HG03571 (cell line): ENCODE measurements at regions not wholly inside any gene's neighbourhood (a gene's known extent, or its start where the extent isn't known, plus 50 kb on each side); places are given as distances from the start of the nearest gene placed in this dataset.

ENCODE experiments used
- ATAC-seq: cut with Tn5 transposase; IDR thresholded peaks from one replicate; pipeline ENCODE4 v1.9.1; 2021; ENCODE audit not compliant: unreplicated experiment

DNA sequence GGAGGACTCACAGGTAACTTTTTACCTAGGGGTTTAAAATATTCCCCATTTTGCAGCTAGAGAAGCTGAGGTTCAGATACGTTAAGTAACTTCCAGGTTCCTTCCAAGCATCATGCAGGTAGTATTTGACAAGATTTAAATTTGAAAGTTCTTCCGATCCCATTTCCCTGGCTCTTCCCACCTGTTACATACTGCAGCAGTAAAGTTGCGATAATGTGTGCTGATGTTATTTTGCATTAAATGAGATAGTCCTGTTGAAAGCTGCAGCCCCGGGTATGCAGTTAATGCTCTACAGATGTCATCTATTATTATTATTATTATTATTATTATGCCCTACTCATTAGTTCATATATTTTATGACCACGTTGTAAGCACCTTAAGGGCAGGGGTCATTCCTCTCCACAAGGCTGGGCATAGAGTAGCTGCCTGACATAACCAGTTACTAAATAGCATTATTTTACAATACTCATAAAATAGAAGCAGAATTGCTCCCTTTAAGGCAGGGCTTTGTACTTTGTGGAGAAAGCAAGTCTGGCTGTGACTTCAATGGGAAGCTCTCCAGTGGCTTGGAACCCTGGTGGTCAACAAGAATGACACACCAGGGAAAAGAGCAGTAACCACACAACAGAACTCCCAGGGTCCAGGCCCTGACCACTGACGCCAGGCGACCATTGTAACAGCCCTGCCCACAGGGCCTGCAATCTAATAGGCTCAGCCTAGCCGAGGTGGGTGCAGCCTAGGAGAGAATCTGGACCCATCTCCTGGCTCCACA is 90.8 kb upstream of the CALM2 start:
- no peak for ATAC-seq

DNA sequence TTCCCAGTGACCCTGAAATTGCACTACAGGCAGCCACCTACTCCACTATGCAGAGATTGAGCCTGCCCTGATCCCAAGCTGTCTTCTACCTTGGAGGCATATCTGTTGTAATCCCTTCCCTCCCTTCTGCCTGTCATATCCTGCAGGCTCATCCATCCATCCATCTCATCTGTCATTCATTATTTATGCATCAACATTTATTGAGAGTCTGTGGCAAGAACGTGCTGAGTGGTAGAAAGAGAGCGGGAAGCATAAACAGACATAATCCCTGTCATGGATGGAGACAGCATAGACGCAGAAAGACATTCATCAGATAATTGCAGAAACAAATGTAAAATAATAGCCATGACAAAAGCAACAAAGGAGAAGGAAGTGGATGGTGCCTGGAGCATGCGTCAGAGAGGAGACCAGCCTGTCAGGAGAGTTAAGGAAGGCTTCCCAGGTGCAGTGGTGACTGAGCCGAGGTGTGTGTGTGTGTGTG is 89.5 kb upstream of the CALM2 start:
- no peak for ATAC-seq

DNA sequence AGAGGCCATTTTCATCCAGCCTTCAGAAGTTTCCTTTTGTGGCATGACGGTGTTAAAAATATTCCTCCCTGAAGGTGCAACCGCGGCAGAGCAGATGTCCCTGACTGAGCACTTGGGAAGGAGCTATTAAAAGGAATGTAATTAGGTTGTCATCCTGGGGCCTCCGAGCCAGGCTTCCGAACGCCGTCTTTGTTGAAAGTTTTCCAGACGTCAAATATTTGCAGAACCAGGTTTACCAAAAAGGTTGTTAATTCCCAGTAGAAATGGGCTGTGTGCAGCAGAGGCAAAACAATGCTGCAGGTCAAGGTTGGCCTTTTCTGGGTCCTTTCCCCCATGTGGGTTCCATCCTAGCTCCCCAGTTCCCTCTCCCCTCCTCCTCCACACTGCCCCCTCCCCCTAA is 88.8 kb upstream of the CALM2 start:
- no peak for ATAC-seq

- ATAC-seq: no peak
These were observed 88.4 kb upstream of the CALM2 start for GRCh38 chr2:47264686-47265085.

DNA sequence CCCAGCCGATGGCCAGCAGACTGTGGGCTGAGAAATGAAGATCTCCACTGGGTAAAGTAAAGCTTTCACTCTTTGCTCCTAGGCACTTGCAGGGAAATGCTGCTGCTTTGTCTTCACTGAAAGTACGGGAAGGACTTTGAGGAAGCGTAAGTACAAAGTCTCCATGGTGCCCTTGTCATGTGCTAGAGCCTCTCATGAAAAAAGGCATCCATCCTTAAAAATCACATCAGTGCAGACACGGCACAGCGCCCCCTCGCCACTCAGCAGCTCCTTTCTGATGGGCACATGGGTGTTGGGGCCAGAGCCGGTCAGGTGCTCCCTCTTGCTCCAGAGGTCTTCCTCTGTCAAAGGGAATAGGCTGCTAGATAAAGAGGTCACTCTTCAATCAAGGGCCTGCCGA is 87.8 kb upstream of the CALM2 start:
- no peak for ATAC-seq

DNA sequence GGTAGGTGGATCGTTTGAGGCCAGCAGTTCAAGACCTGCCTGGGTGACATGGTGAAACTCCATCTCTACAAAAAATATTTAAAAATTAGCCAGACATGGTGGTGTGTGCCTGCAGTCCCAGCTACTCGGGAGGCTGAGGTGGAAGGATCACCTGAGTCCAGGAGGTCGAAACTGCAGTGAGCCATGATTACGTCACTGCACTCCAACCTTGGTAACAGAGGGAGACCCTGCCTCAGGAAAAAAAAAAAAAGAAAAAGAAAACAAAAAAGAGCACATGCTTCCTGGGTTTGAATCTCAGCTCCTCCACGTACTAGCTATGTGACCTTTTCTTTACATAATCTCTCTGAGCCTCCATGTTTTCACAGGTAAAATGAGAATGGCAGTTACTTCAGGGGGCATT is 86.3 kb upstream of the CALM2 start:
- ATAC-seq: no peak

DNA sequence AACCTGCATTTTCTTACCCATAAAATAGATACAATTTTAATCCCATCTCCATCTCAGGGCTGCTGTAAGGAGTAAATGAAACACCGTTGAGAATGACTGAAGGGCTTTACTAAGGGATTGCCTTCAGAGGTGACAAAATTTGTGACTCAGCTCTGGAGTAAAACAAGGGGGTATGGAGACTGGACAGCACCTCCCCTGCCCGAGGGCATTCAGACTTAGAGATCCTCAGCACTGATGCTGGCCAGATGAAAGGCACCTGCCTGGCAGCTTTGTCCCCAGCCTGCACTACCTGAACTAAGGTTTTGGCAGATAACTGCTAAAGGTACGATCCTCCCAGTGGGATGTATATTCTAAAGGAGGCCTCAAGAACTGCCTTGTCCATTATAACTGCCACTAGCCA is 84.7 kb upstream of the CALM2 start:
- no peak for ATAC-seq

DNA sequence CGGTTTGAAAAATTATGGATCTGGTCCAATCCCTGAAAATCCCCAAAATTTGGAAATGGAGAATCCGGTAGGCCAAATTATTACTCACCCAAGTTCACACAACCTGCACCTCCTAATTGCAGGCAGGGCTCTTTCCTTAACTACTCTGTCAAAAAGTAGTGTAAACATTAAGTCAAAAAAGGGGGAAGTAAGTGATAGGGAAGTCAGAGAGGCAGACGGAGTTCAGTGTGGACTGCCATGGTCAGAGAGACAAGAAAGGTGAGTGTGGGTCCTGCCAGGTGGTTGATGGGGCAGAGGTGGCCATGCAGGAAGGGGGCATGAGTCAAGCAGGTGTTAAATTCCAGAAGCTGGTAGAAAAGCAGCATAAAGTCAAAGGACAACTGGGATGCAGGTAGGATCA is 83.5 kb upstream of the CALM2 start:
- no peak for ATAC-seq

DNA sequence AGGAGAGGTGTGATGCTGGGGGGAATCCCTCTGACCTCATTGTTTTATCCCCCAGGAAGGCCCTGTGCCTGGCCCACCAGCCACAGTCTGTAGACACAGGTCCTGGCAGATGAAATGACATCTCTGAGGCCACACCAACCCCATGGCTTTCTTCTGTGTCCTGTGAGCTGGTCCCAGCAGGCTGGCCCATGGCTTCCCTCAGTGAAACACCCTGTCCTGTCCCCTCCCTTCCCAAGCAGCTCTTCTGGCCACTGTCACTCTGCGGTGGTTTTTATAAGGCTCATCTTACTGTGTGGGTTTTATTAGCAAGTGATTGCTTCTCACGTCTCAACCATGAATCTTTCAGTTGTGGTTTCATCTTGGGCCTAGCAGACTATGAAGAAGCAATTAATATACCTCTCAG is 81.6 kb upstream of the CALM2 start:
- ATAC-seq: no peak

DNA sequence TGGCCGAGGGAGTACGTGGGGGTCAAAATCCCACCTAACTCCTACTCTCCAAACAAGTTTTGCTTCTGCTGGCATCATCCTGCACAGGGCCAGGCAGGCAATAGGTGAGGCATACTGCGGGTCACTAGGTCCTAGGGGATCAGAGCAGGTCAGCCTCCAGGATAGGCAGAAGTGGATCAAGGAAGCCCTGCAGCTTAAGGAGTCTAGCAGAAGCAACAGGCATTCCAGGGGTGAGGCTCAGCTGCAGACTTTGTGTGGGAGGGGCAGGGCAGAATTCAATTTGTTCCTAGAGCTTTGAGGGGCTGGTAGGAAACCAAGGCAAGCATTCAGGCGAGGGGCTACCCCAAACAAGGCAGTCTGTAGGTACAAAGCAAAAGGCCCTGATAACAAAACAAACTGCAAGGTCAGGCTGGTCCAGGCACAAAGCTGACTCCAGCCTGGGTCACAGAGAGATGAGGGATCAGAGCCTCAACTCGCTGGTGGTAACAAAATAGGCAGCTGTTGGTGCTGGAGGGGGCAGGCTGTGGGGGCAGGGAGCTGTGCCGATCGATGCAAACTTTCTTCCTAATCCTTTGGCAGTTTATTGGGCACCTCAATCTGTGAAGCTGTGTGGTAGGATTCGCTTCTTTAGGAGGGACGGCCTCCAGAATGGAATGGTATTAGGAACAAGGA is 80.2 kb upstream of the CALM2 start:
- ATAC-seq: no peak

GRCh38 chr2:47255794-47256193 is 79.5 kb upstream of the CALM2 start:
- ATAC-seq: no peak

GRCh38 chr2:47254464-47254863 is 78.2 kb upstream of the CALM2 start:
- no peak for ATAC-seq

- no peak for ATAC-seq
These were observed 77.1 kb upstream of the CALM2 start for GRCh38 chr2:47253447-47253846.

GRCh38 chr2:47251404-47251675 is 75.0 kb upstream of the CALM2 start:
- no peak for ATAC-seq

DNA sequence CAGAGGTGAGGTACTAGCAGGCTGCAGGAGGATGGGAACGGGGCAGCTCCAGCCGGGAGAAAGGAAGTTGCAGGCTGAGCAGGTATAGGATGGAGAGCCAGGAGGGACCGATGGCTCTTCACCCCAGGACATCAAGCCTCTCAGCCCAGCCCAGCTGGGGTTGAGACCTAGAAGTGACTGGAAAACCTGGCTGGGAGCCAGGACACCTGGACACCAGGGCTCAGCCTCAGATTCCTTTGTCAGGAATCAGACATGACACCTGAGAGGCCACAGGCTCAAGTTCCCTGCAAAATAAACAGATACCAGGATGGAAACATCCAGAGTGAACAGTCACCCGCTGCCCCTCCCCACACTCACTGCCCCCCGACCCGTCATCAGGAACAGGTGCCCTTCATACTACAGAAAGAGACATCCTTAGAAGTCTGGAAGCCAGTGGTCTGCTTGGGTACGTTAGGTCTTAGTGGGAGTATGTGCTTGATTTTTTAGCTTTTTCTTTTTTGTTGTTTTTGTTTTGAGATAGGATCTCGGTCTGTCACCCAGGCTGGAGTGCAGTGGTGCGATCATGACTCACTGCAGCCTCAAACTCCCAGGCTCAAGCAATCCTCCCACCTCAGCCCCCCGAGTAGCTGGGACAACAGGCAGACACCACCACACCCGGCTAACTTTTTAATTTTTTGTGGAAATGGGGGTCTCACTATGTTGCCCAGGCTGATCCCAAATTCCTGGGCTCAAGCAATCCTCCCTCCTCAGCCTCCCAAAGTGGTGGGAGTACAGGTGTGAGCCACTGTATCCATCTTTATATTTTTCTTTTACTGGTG is 74.5 kb upstream of the CALM2 start:
- no peak for ATAC-seq

GRCh38 chr2:47249931-47250330 is 73.6 kb upstream of the CALM2 start:
- no peak for ATAC-seq

DNA sequence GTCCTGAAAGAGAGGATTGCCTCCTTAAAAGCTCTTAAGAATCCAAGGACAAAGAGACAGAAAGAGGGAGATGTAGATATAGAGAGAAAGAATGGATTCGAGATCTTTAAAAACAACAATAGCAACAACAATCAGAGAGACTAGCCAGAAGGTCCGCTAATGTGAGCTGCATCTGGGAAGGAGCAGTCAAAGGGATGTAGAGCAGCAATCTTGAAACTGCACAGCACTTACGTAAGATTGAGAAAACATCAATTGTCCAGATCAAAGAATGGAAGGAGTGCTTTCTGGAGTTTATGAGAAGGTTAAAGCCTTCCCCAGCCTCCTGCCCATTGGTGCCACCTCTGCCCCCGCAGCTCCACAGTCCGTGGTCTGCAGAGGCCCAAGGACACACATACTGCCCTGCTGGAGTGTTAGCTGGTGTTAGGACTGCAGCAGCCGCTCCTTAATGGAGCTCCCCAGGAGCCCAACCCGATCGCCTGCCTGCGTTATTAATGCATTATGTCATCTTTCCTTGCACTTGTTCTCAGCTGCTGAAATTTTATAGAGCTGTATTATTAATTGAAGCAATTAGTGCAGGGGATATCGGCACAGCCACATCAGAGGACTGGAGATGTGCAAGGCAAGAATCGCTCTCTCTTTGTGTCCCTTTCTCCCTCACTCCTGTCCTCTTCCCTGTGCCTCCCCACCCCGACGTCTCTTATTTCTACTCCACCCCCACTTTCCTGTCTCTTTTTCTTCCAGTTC is 73.0 kb upstream of the CALM2 start:
- no peak for ATAC-seq

DNA sequence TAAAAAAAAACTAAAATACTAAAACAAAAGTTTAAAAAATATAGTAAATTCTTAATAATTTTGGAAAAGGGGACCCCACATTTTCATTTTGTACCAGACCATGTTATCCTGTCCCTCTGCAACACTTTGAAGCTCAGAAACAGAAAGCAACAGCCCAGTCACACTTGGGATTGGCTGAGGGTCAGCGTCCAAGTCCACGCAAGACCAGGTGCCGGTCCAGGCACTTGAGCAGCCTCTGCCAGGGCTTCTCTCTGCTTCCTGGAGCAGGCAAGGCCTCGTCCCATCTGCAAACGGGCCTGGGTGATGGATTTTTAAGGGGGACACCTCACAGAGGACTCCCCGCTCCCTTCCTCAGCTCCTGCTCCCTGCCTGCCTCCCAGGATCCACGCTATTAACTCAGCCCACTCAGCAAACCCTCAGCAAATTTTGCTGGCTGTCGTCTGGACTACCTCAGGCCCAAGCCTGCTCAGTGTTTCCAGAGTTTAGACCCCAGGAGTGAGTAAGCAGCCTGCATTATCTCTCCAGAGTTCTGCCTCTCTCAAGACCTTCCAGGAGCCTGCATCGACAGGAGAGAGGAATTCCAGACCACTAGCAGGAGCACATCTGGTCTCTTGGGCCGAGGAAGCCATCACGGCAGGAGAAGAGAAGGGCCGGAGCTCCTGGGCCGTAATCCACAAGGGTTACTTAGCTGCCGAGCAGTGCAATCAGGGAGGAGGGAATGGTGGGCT is 67.4 kb upstream of the CALM2 start:
- no peak for ATAC-seq

- ATAC-seq: no peak
These were observed 65.4 kb upstream of the CALM2 start for GRCh38 chr2:47241715-47242114.

DNA sequence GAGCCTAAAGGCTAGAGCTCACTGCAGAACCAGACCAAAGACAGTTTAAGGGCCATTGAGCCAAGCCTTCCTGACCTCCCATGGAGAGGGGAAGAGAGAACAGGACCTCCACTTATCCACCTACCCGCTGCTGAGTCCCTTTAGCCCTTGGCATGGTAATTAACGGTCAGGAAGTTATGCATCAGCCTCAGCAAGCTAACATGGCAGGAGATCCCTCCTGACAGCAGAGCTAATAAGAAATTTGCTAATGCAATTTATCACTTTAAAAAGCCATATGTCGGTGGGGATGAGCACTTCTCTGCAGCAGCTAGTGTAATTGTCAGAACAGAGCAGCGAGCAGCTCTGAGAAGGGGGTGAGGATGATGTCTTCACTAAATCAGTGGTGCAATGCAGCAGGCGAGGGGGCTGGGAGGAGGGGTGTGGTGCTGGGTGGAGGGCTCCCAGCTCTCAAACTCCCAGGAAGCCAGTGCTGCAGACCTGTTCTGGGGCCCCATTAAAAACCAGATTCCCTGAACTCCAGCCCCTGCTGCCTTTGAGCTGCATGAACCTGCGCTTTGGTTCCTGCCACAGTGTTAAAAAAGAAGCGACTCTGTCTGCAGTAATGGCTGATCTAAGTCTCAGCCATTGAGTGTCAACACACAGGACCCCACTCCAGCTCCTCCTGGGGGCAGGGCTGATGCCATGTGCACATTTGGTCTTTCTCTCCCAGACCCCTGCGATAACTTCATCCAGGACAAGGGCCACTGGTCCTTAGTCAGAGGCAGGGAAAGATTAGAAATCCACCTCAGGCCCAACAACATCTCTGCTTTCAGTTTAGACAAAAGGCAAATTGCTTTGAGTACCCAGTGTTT is 63.0 kb upstream of the CALM2 start:
- no peak for ATAC-seq
